Embryonic facial prominence (tissue), 1 donor: ENCODE measurements at regions not wholly inside any gene's neighbourhood (a gene's known extent, or its start where the extent isn't known, plus 50 kb on each side); places are given as distances from the start of the nearest gene placed in this dataset.

Experiments
- DNase-seq: peaks from one replicate; pipeline ENCODE4 v3.0.0-alpha.2; 2016; ENCODE audit errors: extremely low spot score

DNA sequence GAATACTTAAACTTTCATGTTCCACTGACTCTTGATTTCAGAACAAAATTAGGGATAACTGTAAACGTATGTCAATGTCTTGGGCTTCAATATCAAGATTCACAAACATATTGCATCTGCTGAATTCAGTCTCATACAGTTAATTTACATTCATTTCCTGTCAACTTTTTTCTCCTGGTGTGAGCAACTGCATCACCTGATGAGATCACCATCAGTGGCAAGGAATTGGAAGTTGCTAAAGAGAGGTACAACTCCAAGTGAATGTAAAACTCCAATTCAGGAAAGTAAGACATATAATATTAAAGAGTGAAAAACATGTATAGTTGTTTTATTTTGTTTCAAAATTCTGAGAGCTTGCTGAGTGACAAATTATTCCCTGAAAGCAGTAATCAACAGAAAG lies 1336.2 kb upstream of the C9orf72 start:
- no peak for DNase-seq

DNA sequence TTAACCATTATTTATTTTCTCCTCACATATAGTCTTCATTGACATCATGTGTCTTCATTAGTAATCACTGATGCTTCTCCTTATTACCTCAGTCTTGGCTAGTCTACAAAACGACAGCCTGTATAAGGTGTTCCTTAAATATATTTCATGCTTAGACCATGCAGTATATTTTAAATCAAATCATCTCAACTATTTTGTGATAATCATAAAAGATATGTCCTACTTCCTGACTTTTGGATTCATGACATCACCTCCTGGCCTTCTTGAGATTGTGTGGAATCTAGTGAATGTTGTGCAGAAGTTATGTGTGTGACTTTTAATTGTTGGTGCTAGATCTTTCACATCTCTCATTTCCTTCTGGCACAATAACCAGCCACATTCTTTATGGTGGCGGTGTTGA lies 1339.3 kb upstream of the C9orf72 start:
- no peak for DNase-seq

DNA sequence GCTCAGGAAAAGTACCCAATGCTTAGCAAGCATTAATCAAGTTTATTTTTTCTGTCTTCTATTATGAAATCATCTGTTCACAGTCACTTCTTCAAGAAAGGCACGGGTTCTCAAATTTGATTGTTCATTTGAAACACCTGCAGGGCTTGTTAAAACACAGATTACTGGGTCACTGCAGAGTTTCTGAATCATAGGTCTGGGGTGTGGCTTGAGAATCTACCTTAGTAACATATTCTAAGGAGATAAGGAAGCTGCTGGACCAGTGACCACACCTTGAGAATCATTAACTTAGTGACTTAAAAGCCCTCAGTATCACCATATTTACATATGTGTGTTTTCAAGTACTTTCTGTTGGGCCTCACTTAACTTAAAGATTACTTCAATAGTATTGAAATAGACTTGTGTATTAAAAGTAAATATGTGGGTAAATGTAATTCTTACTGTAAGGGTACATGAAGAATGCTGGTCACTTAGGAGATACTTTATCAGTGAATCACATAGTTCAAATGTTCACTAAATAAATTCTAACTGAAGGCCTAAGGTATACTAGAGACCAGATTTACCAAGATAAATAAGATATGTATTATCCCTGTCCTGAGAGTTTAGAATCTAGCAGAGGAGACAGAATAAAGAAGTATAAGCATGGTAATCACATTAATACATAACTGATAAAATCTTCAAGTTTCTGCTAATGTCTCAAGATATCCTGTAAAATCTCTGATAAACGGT lies 1342.1 kb upstream of the C9orf72 start:
- DNase-seq, result no peak

GRCh38 chr9:28916348-28916747 lies 1343.1 kb upstream of the C9orf72 start:
- DNase-seq, result no peak

- no peak for DNase-seq
Observed at GRCh38 chr9:28921857-28922500, 1348.7 kb upstream of the C9orf72 start.

GRCh38 chr9:28922891-28923290 lies 1349.6 kb upstream of the C9orf72 start:
- DNase-seq, result no peak

DNA sequence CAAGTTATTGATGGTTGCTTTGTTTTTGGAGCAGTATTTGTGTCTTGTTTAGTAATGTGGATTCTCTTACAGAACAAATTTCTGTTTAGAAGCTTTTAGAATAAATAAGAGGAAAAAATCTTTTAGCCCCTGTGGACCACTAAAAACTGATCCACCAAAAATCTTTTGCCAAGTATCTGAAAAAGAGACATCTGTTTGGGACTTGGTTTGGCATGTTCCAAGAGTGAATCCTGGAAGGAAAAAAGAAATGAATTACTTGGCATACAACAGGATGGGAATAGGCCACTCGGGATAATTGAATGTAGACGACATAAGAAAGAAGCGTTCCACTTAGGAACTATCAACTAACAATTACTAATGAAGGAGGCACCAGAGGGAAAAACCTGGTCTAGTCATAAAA lies 1350.1 kb upstream of the C9orf72 start:
- DNase-seq, result no peak

DNA sequence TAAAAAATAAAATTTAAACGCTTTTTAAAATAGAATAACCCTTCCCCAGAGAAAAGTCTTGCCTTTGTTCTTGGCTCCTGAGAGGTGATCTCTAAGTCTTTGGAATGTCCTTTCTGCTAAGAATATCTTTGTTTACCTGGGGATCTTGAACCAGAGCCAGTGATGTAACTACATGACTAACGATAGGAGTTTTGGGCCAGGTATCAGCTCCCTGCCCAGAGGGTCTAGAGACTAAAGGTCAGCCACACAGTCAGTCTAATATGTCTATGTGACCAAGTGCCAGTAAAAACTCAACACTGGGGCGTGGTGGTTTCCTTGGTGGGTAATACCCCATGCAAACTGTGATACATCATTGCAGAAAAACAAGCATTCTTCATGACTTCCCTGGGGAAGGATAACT lies 1351.9 kb upstream of the C9orf72 start:
- DNase-seq, result no peak

- DNase-seq, result no peak
Observed at GRCh38 chr9:28926306-28926705, 1353.0 kb upstream of the C9orf72 start.

DNA sequence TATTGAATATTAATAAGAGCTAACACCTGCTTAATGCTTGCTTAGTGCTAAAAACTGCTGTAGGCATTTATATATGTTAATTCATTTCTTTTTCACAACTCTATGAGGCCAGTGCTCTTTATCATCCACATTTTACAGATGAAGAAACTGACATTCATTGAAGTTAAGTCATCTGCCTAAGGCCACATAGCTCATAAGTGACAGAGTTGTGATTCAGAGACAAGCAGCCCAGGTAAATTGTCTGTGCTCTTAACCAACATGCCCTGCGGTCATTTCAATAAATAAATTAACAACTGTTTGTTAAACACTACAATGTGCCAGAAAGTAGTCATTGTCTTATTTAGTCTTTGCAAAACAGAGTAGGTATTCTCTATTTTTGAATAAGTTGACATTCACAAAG lies 1354.4 kb upstream of the C9orf72 start:
- no peak for DNase-seq

DNA sequence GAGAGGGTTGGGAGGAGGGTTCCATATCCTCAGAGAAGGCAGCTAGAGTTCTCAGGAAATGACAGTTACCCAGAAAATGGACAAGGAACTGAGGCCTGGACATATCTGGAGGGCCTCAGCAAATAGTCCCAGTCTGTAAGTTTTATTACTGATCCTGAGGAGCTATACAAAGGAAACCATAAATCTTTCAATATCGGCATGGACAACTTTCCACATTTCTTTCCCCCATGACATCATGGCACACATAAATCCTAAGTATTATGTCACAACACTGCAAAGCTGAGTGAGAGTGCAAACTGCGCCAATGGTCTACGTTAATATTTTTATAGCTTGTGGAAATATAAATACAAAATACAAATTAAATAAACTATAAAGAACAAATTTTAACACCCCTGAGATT lies 1356.2 kb upstream of the C9orf72 start:
- no peak for DNase-seq

DNA sequence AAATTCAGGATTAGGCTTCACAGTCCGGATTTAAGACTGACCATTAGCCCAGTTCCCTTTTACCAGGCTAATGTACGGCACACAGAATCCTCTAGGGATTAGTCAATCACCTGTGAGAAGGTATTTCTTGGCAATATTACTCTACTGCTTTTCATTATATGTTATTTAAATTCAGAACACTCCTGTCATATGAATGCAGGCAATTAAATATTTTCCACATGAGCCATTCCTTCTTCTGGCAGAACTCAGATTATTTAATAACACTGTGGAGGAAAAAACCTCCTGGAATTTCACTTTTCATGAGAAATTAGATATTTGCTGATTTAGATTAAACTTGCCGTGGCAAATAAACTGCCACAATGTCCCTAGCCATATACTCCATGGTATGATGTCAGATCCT lies 1357.5 kb upstream of the C9orf72 start:
- DNase-seq, result no peak

GRCh38 chr9:28934111-28934510 lies 1360.8 kb upstream of the C9orf72 start:
- DNase-seq, result no peak

DNA sequence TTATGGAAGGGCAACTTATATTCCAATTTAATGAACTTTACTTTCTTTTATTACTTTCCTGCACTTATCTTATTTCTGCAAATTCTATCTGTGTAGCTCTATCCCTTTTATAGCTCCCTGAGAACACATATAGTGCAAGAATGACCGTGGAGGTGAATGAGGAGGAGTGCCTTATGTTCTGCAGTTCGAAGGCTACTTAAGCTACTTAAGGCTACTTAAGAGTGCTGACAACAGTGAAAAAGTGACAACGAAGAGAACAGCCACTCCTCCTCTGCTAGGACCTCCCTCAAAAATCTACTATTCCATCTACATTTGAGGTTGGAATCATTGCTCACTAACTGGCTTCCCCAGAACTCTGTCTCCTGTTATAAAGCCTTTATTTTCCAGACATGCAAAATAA lies 1365.7 kb upstream of the C9orf72 start:
- DNase-seq, result no peak

DNA sequence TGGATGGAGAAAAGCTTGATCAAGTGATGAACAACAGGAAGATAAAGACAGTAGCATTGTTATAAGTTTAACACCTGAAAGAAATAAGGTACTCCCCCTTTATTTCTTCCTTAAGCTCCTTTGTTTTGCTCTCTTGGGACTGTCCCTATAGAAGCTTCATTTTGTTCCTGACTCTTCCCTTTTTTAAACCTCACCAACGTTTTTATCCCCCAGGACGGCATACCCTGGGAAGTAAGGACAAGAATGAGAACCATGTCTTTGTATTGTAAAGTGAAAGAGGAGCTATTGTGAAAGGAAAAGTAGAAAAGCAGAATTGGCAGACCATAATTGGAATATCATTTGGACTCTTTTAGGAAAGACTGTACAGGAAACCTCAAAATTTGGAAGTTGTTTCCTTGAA lies 1368.6 kb upstream of the C9orf72 start:
- no peak for DNase-seq

- no peak for DNase-seq
Observed at GRCh38 chr9:28942941-28943340, 1369.7 kb upstream of the C9orf72 start.

- no peak for DNase-seq
Observed at GRCh38 chr9:28946648-28947047, 1373.4 kb upstream of the C9orf72 start.

DNA sequence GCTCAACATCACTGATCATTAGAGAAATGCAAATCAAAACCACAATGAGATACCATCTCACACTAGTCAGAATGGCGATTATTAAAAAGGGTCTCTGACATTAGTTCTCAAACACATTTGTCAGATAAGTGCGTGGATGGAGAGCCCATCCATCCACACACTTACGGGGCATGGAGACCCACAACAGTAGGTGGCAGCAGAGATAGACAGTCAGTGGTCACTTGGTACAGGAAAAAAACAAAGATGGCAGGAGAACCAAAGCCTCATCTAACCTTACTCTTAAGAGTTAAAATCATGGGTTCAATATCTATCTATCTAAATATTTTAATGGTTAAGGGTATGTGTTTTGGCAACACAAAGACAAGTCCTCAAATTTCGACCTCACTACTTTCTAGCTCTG lies 1378.7 kb upstream of the C9orf72 start:
- DNase-seq, result no peak

DNA sequence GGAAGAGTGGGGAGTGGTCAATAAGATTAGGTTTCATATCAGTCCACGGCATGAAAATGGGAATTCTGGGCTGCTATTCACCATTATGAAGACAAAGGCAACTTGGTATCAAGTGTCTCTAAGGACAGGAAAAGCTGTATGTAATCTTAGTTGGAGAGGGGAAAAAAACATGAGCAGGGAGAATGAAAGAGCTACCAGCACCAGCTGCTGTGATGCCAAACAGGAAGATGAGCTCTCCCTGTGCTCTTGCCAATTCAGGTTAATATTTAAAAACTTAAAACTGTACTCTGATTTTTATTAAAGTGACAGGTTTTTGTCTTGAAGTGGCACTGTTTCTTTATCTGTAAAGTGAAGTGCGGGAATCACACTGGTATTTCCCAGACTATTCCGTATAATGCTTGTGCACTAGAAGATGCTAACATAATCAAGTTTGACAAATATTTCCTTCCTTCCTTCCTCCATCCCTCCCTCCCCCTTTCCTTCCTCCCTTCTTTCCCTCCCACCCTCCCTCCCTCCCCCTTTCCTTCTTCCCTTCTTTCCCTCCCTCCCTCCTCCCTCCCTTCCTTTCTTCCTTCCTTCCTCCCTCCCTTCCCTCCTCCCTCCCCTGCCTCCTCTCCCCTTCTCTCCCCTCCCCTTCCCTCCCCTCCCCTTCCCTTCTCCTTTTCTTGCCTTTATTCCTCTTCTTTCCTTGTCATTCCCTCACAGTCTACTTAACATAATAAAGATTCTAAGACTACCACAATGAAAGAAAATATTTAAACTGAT lies 1383.0 kb upstream of the C9orf72 start:
- DNase-seq, result no peak

DNA sequence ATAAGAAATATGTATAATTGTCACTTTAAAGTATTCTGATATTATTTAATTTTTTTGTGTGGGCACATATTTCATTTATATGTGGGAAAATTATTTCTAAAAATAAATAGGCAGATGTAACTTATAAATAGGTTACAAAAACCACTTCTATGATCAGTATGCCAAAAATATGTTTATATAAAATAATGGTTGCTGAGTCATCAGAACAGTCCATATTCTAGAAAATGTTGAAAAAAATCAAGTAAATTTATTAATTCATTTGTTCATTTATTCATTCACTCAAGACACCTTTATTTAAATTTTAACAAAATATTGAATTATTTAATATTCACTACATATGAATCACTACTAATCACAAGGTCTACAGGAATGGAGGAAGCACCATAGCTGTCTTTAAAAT lies 1387.3 kb upstream of the C9orf72 start:
- no peak for DNase-seq

DNA sequence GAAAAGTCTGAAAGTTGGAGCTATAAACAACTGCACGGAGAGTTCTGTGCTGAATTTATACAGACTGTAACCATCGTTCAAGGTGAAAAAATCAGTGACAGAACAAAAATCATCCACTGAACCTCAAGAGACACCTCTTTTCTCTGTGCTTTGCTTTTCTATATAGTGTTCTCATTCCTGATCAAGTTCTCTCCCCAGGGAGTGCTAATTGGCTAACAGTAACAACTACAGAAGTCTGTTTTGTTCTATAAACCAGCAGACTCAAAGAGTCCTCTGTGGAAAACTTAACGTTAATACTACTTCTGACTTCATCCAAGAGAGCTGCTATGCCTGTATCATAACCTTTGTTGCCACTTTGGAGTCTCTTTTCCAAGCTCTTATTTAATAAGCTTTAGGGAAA lies 1388.3 kb upstream of the C9orf72 start:
- no peak for DNase-seq

GRCh38 chr9:28967226-28967625 lies 1393.9 kb upstream of the C9orf72 start:
- no peak for DNase-seq

GRCh38 chr9:28970241-28970654 lies 1397.0 kb upstream of the C9orf72 start:
- DNase-seq, result no peak
